ENCODE measurements at regions not wholly inside any gene's neighbourhood (a gene's known extent, or its start where the extent isn't known, plus 50 kb on each side); places are given as distances from the start of the nearest gene placed in this dataset.

DNA sequence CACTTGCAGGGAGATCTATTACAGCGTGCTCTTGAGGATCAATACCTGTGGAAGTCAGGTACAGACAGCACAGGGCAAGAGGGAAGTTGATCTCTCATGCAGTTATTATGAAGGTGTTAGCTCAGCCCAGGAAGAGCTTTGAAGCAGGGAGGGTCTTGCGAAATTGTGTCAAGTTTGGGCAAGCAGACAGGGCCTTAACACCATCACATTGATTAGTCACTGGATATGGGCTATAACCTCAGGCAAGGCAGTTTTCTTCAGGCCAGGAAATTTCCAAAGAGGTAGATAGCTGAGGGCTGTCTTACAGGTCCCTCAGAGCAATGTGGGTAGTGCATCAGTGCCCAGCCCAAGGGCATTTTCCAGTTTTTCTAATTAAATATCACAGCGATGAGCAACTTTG, 643.8 kb downstream of the DHX35 start:
- TF ChIP-seq, protein P1, sequence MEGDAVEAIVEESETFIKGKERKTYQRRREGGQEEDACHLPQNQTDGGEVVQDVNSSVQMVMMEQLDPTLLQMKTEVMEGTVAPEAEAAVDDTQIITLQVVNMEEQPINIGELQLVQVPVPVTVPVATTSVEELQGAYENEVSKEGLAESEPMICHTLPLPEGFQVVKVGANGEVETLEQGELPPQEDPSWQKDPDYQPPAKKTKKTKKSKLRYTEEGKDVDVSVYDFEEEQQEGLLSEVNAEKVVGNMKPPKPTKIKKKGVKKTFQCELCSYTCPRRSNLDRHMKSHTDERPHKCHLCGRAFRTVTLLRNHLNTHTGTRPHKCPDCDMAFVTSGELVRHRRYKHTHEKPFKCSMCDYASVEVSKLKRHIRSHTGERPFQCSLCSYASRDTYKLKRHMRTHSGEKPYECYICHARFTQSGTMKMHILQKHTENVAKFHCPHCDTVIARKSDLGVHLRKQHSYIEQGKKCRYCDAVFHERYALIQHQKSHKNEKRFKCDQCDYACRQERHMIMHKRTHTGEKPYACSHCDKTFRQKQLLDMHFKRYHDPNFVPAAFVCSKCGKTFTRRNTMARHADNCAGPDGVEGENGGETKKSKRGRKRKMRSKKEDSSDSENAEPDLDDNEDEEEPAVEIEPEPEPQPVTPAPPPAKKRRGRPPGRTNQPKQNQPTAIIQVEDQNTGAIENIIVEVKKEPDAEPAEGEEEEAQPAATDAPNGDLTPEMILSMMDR (conservative IDR thresholded peaks at IDR 0.05), result no peak
- no peak for TF ChIP-seq EZH2 (IDR thresholded peaks at IDR 0.05; ENCODE audit: low read depth)
